ENCODE measurements at regions not wholly inside any gene's neighbourhood (a gene's known extent, or its start where the extent isn't known, plus 50 kb on each side); places are given as distances from the start of the nearest gene placed in this dataset.

GRCh38 chr5:155696362-155696761 lies 630.6 kb upstream of the SGCD start:
- no peak overlapping the region for H3K4me3 ChIP-seq (ENCODE audit: extremely low read depth in 1 of 4, insufficient read depth in 2 of 4, low read depth in 3 of 4, low read length in 4 of 4)
- TF ChIP-seq SP4 (IDR thresholded peaks at IDR 0.05; ENCODE audit: low read length) (no peak), EGR1 (IDR thresholded peaks at IDR 0.05; ENCODE audit: borderline replicate concordance, low read depth, low read length) (no peak), CTCF (IDR thresholded peaks at IDR 0.05; ENCODE audit: control extremely low read depth in 1 of 3, insufficient read depth in 1 of 3, low read depth in 1 of 3, low read length in 3 of 3) (peak in 1 of 3 experiments; percentile 2; a peak in 1 of 4 replicates), SUZ12 (IDR thresholded peaks at IDR 0.05; ENCODE audit: low read length) (no peak), USF2 (IDR thresholded peaks at IDR 0.05; ENCODE audit: low read length) (no peak)
- H4K91ac ChIP-seq (replicated peaks; ENCODE audit: insufficient read length, low read length) = no peak overlapping the region
- no peaks in the 10 kb centered on the region for H3K9me3 ChIP-seq (ENCODE audit: insufficient read depth in 2 of 2, low read depth in 1 of 2, low read length in 1 of 2)
- H2AK5ac ChIP-seq (ENCODE audit: low read depth, low read length) = no peak overlapping the region
- ChIA-PET CTCF (ENCODE audit: partially characterized antibody) (interaction anchor here (0.7 to 0.8 kb wide), 2 partner anchors 17 to 79 kb away, joined by 3 read pairs; no protein-coding TSS in a partner anchor), POLR2A (ENCODE audit: partially characterized antibody) (no interaction called here)
- H3K23me2 ChIP-seq (ENCODE audit: low read depth, low read length) = no peaks in the 10 kb centered on the region
- no peak overlapping the region for H2AFZ ChIP-seq (ENCODE audit: low read length)
- no peak overlapping the region for H3K9ac ChIP-seq (replicated peaks in 1 of 4; ENCODE audit: extremely low read depth in 1 of 4, low read depth in 3 of 4, low read length in 3 of 4)
- H3K79me1 ChIP-seq (ENCODE audit: low read depth, low read length) = no peaks in the 10 kb centered on the region
- H3K14ac ChIP-seq (ENCODE audit: insufficient read length) = no peak overlapping the region
- no peak overlapping the region for H2BK120ac ChIP-seq (replicated peaks; ENCODE audit: low read depth, low read length)
- no peaks in the 10 kb centered on the region for H3K36me3 ChIP-seq (ENCODE audit: control insufficient read depth in 2 of 4, insufficient read depth in 4 of 4, low read length in 3 of 4)
- no peak overlapping the region for H2BK12ac ChIP-seq (ENCODE audit: low read depth, low read length)
- no peaks in the 10 kb centered on the region for H3K27me3 ChIP-seq (replicated peaks in 1 of 4; ENCODE audit: control insufficient read depth in 3 of 4, extremely low read depth in 1 of 4, insufficient read depth in 3 of 4, low read length in 3 of 4)
- no peak overlapping the region for H4K5ac ChIP-seq (ENCODE audit: insufficient read length, low read depth, low read length)
- no peak overlapping the region for H3K23ac ChIP-seq (ENCODE audit: insufficient read length)
- H3K56ac ChIP-seq (replicated peaks; ENCODE audit: insufficient read length, low read depth, low read length) = no peak overlapping the region
- DNase-seq (ENCODE audit: low read depth in 1 of 2, low spot score in 2 of 2) (no peak), FAIRE-seq (no peak)
- H2BK15ac ChIP-seq (ENCODE audit: low read length) = no peak overlapping the region
- no peaks in the 10 kb centered on the region for H3K79me2 ChIP-seq (ENCODE audit: control insufficient read depth in 1 of 2, insufficient read depth in 2 of 2, low read length in 2 of 2)
- H3K4me2 ChIP-seq (ENCODE audit: insufficient read depth in 1 of 2, low read depth in 2 of 2, low read length in 2 of 2) = no peak overlapping the region
- no peak overlapping the region for H2BK5ac ChIP-seq (ENCODE audit: low read depth, low read length)
- no peak overlapping the region for H4K8ac ChIP-seq (ENCODE audit: extremely low read depth, insufficient read depth, low read length)
- no peak overlapping the region for H2BK20ac ChIP-seq (ENCODE audit: low read length)
- H3K27ac ChIP-seq (ENCODE audit: low read depth, low read length) = no peak overlapping the region
- H3K4me1 ChIP-seq (replicated peaks in 1 of 4; ENCODE audit: control insufficient read depth in 3 of 4, insufficient read depth in 4 of 4, low read length in 3 of 4) = no peaks in the 10 kb centered on the region
- H3K18ac ChIP-seq (ENCODE audit: extremely low read depth, low read length) = no peak overlapping the region
- H4K20me1 ChIP-seq (replicated peaks in 1 of 2; ENCODE audit: control insufficient read depth in 1 of 2, insufficient read depth in 2 of 2, low read length in 2 of 2) = no peaks in the 10 kb centered on the region
- no peak overlapping the region for H3K4ac ChIP-seq (replicated peaks; ENCODE audit: insufficient read length, low read depth, low read length)
- WGBS, 2 experiments (ENCODE audit: extremely low coverage in 1 of 2, insufficient coverage in 1 of 2, insufficient read length in 1 of 2, insufficient replicate concordance in 2 of 2, low coverage in 1 of 2, low lambda C conversion rate in 2 of 2, missing lambda C conversion rate in 1 of 2) = 94% methylated on average over 1 of the region's 1 CpG; no CpG with 5 or more reads in 1 of the 2 experiments

All from H1 (cell line).